ENCODE measurements at regions not wholly inside any gene's neighbourhood (a gene's known extent, or its start where the extent isn't known, plus 50 kb on each side); places are given as distances from the start of the nearest gene placed in this dataset.

DNA sequence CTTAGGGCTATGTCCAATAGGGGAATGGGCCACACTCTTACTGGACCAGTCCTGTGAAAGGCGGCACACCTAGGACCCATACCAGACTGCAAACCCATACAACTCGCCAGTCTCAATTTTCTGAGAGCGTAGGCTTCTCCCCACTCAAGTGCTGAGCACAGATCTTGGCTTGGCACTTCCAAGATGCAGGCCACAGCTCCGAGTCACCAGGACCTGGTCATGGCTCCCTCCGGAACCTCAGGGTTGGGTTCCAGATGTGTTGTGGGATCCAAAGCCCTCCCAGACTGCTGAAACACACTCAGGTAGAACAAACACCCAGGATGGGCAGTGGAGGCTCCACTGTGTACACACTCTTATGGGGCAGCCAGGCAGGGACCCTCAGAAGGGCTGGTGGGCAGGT lies 103.3 kb downstream of the TMEM144 start:
- H3K9me3 ChIP-seq (replicated peaks; ENCODE audit: control insufficient read depth, low read depth, low read length): no peaks in the 10 kb centered on the region
- H3K27me3 ChIP-seq (ENCODE audit: control insufficient read depth, insufficient read depth, low read length): no peaks in the 10 kb centered on the region
- no peak overlapping the region for H3K4me3 ChIP-seq (ENCODE audit: low read length)
- 94% methylated on average over 2 of the region's 5 CpGs for WGBS (ENCODE audit: insufficient coverage)
- no peaks in the 10 kb centered on the region for H3K4me1 ChIP-seq (ENCODE audit: control insufficient read depth, insufficient read depth, low read length)
- DNase-seq: no peak
- H3K36me3 ChIP-seq (ENCODE audit: control insufficient read depth, insufficient read depth, low read length): no peaks in the 10 kb centered on the region
- H3K27ac ChIP-seq (ENCODE audit: low read length): no peak overlapping the region

DNA sequence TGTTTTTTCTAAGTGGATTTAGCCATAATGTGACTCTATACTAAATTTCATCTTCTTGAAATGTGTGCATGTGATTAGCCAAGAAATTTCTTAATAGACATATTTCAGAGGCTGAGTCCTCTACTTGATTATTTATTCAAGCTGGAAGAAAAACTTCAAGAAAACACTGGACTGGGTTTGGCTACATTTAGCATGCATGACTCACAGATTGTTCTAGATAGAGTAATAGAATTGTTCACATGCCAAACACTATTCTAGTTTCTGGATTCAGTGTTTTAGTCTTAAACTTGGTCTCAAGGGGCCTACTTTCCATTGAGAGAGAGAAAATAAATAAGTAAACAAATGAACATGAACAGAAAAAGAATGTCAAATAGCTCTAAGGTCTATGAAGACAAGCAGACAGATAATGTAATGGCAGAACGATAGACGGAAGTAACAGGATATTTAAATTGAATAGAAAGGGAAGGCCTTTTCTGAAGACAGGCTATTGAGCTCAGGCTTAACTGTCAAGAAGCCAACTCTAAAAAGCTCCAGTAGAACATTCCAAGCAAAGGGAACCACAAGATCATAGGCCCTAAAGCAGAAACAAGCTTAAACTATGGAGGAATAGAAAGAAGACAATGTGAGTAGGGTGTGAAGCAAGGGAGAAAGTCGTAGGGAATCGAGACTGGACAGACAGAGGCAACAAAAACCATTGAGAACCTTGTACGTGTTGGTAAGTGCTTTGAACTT lies 104.6 kb downstream of the TMEM144 start:
- Histone ChIP-seq H3K27ac (ENCODE audit: low read length) (peak overlapping the region; percentile 17), H3K36me3 (ENCODE audit: control insufficient read depth, insufficient read depth, low read length) (no peaks in the 10 kb centered on the region), H3K4me3 (ENCODE audit: low read length) (no peak overlapping the region), H3K27me3 (ENCODE audit: control insufficient read depth, insufficient read depth, low read length) (no peaks in the 10 kb centered on the region), H3K9me3 (replicated peaks; ENCODE audit: control insufficient read depth, low read depth, low read length) (no peaks in the 10 kb centered on the region), H3K4me1 (ENCODE audit: control insufficient read depth, insufficient read depth, low read length) (no peaks in the 10 kb centered on the region)
- 42% methylated on average over 2 of the region's 5 CpGs for WGBS (ENCODE audit: insufficient coverage)
- DNase-seq: peak; percentile 88

DNA sequence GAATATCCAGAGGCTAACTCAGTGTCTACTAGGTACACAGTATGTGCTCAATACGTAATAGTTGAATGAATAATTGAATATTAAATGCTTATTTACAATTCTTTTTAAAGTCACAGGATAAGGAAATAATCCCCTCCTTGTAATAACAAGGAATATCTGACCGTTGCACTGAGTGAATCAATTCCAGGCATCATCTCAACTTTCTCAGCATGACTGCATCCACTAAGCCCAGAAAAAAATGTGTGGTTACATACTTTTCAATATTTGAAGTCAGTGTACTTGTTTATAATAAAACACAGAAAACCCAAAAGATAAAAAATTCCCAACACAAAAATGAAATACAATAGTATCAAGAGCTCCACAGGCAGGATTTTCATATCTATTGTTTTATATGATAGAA lies 105.4 kb downstream of the TMEM144 start:
- H3K4me1 ChIP-seq (ENCODE audit: control insufficient read depth, insufficient read depth, low read length): no peaks in the 10 kb centered on the region
- DNase-seq: peak; percentile 49
- no peak overlapping the region for H3K27ac ChIP-seq (ENCODE audit: low read length)
- no CpG with 5 or more reads among the region's 2 CpGs for WGBS (ENCODE audit: insufficient coverage)
- H3K4me3 ChIP-seq (ENCODE audit: low read length): no peak overlapping the region
- H3K9me3 ChIP-seq (replicated peaks; ENCODE audit: control insufficient read depth, low read depth, low read length): no peaks in the 10 kb centered on the region
- H3K27me3 ChIP-seq (ENCODE audit: control insufficient read depth, insufficient read depth, low read length): no peaks in the 10 kb centered on the region
- H3K36me3 ChIP-seq (ENCODE audit: control insufficient read depth, insufficient read depth, low read length): no peaks in the 10 kb centered on the region

DNA sequence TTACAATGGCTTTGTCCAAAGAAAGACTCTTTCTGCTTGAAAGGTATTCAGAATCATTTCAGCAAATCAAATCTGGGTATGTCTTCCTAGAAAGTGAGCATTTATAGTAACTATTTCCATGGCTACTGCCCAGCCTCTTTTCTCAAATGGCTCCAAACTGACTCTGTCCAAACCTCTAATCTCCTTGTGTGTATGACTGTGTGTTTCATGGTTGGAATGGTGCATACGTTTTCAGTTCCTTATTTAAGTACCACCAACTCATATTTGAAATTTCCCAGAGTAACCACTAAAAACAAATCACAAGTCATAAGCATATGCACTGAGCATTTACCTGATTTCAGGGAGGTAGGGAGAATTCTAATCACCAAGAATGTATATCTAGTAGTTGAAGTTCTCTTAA lies 106.0 kb downstream of the TMEM144 start:
- Histone ChIP-seq H3K27ac (ENCODE audit: low read length) (no peak overlapping the region), H3K27me3 (ENCODE audit: control insufficient read depth, insufficient read depth, low read length) (no peaks in the 10 kb centered on the region), H3K36me3 (ENCODE audit: control insufficient read depth, insufficient read depth, low read length) (no peaks in the 10 kb centered on the region), H3K4me3 (ENCODE audit: low read length) (no peak overlapping the region), H3K9me3 (replicated peaks; ENCODE audit: control insufficient read depth, low read depth, low read length) (no peaks in the 10 kb centered on the region), H3K4me1 (ENCODE audit: control insufficient read depth, insufficient read depth, low read length) (no peaks in the 10 kb centered on the region)
- DNase-seq: peak; percentile 34
- WGBS (ENCODE audit: insufficient coverage): no CpG with 5 or more reads among the region's 1 CpG

DNA sequence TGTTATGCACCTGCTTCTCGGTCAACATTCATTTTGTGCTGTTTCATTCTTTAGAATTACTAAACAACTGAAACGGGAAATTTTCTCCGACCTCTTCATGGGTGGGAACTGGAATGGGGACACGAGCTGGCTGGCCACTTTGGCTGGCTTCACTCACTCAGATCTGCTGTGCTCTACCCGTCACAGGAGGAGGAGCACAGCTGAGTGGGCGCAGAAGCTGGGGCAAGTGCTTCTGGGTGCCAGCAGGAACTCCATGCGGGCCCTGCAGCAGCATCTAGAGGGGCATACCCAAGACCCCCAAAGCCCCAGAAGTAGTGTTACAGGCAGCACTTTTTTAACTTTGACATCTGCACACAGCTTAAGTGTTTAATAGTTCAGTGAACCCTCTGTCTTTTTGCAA lies 109.6 kb downstream of the TMEM144 start:
- Histone ChIP-seq H3K4me1 (ENCODE audit: control insufficient read depth, insufficient read depth, low read length) (no peaks in the 10 kb centered on the region), H3K27ac (ENCODE audit: low read length) (no peak overlapping the region), H3K36me3 (ENCODE audit: control insufficient read depth, insufficient read depth, low read length) (no peaks in the 10 kb centered on the region), H3K4me3 (ENCODE audit: low read length) (no peak overlapping the region), H3K27me3 (ENCODE audit: control insufficient read depth, insufficient read depth, low read length) (no peaks in the 10 kb centered on the region), H3K9me3 (replicated peaks; ENCODE audit: control insufficient read depth, low read depth, low read length) (no peaks in the 10 kb centered on the region)
- WGBS (ENCODE audit: insufficient coverage): 95% methylated on average over 3 of the region's 7 CpGs
- DNase-seq: no peak

DNA sequence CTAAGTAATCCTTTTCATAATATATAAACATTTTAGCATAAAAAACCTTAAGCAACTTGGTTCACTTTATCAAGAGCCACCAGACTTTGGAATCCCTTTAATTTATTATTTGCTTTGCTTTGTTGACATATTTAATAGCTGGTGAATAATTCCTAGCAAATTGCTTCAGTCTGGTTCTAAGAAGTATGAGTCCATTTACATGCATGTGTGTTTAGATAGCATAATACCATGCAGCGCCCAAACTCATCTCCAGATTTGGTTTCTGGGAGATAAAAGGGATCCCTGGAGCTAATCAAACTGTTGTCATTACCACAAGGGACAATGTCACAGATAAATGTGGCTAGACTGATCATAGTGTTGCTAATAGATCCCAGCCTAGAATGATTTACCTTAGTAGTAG lies 111.8 kb downstream of the TMEM144 start:
- H3K9me3 ChIP-seq (replicated peaks; ENCODE audit: control insufficient read depth, low read depth, low read length): no peaks in the 10 kb centered on the region
- DNase-seq: no peak
- no peak overlapping the region for H3K27ac ChIP-seq (ENCODE audit: low read length)
- no peak overlapping the region for H3K4me3 ChIP-seq (ENCODE audit: low read length)
- WGBS (ENCODE audit: insufficient coverage): no CpG with 5 or more reads among the region's 1 CpG
- H3K27me3 ChIP-seq (ENCODE audit: control insufficient read depth, insufficient read depth, low read length): no peaks in the 10 kb centered on the region
- no peaks in the 10 kb centered on the region for H3K36me3 ChIP-seq (ENCODE audit: control insufficient read depth, insufficient read depth, low read length)
- no peaks in the 10 kb centered on the region for H3K4me1 ChIP-seq (ENCODE audit: control insufficient read depth, insufficient read depth, low read length)

DNA sequence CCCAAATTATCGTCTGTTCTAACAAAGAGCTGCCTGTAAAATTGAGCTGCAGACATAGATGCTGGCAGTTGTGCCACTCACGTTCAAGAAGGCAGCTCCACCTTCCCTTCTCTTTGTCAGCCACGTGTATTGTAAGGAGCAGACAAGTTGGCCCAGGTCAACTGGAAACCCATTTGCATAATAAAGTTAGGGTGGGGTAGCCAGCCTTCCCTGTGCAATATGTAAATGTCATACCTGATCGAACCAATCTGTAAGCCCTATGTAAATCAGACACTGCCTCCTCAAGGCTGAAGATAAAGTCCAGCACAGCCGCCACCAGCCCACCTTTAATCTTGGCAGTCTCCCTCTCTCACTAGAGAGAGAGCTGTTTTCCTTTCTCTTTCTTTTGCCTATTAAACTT lies 117.2 kb downstream of the TMEM144 start:
- H3K9me3 ChIP-seq (replicated peaks; ENCODE audit: control insufficient read depth, low read depth, low read length): no peaks in the 10 kb centered on the region
- no peaks in the 10 kb centered on the region for H3K27me3 ChIP-seq (ENCODE audit: control insufficient read depth, insufficient read depth, low read length)
- H3K36me3 ChIP-seq (ENCODE audit: control insufficient read depth, insufficient read depth, low read length): no peaks in the 10 kb centered on the region
- H3K4me3 ChIP-seq (ENCODE audit: low read length): no peak overlapping the region
- H3K4me1 ChIP-seq (ENCODE audit: control insufficient read depth, insufficient read depth, low read length): no peaks in the 10 kb centered on the region
- DNase-seq: no peak
- H3K27ac ChIP-seq (ENCODE audit: low read length): no peak overlapping the region
- WGBS (ENCODE audit: insufficient coverage): 55% methylated on average over 2 of the region's 5 CpGs

DNA sequence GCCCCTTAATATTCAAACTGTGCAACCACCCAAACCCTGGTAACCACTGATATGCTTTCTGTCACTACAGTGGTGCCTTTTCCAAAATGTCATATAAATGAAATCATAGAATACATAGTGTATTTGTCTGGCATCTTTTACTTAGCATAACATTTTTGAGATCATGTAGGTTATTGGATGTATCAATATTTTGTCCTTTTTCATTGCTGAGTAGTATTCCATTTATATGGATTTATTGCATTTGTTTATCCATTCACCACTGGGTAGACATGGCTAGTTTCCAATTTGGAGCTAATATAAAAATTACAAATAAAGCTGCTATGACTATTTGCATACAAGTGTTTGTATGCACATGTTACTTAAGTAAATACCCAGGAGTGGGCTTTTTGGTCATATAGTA lies 121.6 kb downstream of the TMEM144 start:
- Histone ChIP-seq H3K9me3 (replicated peaks; ENCODE audit: control insufficient read depth, low read depth, low read length) (no peaks in the 10 kb centered on the region), H3K36me3 (ENCODE audit: control insufficient read depth, insufficient read depth, low read length) (no peaks in the 10 kb centered on the region), H3K4me3 (ENCODE audit: low read length) (no peak overlapping the region), H3K27ac (ENCODE audit: low read length) (no peak overlapping the region), H3K27me3 (ENCODE audit: control insufficient read depth, insufficient read depth, low read length) (no peaks in the 10 kb centered on the region), H3K4me1 (ENCODE audit: control insufficient read depth, insufficient read depth, low read length) (no peaks in the 10 kb centered on the region)
- no peak for DNase-seq

DNA sequence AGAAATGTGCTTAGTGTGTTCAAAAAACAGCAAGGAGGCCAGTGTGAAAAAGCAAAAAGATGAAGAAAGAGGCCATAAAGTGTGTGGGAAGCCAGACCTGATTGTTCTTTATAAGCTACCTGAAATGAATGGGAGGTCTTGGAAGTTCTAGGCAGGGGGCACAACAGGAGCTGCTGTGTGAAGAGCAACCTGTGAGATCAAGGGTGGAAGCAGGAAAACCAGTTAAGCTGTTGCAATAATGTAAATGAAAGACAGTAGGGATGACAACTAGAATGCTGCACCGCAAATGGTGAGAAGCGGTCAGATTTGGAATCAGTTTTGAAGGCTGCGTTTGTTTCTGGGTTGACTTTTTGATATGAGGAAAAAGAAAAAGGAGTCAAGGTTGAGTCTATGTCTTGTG lies 123.5 kb downstream of the TMEM144 start:
- H3K36me3 ChIP-seq (ENCODE audit: control insufficient read depth, insufficient read depth, low read length): no peaks in the 10 kb centered on the region
- no peaks in the 10 kb centered on the region for H3K4me1 ChIP-seq (ENCODE audit: control insufficient read depth, insufficient read depth, low read length)
- no peak for DNase-seq
- no peak overlapping the region for H3K4me3 ChIP-seq (ENCODE audit: low read length)
- no peak overlapping the region for H3K27ac ChIP-seq (ENCODE audit: low read length)
- no peaks in the 10 kb centered on the region for H3K9me3 ChIP-seq (replicated peaks; ENCODE audit: control insufficient read depth, low read depth, low read length)
- WGBS (ENCODE audit: insufficient coverage): 75% methylated on average over 2 of the region's 3 CpGs
- no peaks in the 10 kb centered on the region for H3K27me3 ChIP-seq (ENCODE audit: control insufficient read depth, insufficient read depth, low read length)

DNA sequence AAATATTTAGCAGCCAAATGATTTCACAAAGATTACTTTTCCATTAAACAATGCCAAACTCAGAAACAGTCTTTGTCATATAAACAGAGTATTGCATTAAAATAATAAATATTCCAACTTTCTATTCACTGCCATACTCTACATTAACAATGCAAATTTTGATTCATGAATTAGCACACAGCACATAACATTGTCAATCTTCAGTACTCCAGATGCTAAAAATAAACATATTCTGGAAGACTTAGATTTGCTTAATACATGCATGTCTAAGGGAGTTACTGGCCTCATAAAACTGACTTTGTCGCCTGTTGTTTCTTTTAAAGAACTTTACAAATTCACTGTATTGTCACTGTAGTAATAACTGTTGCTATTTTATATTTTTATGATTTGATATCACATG lies 131.6 kb downstream of the TMEM144 start:
- no peaks in the 10 kb centered on the region for H3K36me3 ChIP-seq (ENCODE audit: control insufficient read depth, insufficient read depth, low read length)
- DNase-seq: no peak
- H3K27ac ChIP-seq (ENCODE audit: low read length): no peak overlapping the region
- no peaks in the 10 kb centered on the region for H3K9me3 ChIP-seq (replicated peaks; ENCODE audit: control insufficient read depth, low read depth, low read length)
- H3K4me1 ChIP-seq (ENCODE audit: control insufficient read depth, insufficient read depth, low read length): no peaks in the 10 kb centered on the region
- no peaks in the 10 kb centered on the region for H3K27me3 ChIP-seq (ENCODE audit: control insufficient read depth, insufficient read depth, low read length)
- no peak overlapping the region for H3K4me3 ChIP-seq (ENCODE audit: low read length)
- WGBS (ENCODE audit: insufficient coverage): no CpG with 5 or more reads among the region's 1 CpG

DNA sequence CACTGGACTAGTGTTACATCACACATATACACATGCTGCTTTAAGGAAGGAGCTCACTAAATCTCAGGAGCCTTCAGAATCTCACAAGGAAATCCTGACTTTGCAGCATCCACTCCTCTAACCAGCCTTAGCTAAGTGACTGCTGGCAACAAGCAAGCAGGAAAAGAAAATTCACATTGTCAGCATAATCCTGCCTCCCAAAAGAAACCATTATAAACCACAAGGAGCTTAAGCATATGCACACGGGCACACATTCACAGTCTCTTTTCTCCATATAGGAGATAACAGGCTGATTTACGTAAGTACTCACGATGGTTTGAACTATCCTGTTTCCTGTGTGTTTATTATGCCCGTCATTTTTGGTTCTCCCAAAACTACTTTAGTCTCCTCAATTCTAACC lies 136.3 kb downstream of the TMEM144 start:
- WGBS (ENCODE audit: insufficient coverage): no CpG with 5 or more reads among the region's 4 CpGs
- H3K4me1 ChIP-seq (ENCODE audit: control insufficient read depth, insufficient read depth, low read length): no peaks in the 10 kb centered on the region
- H3K27me3 ChIP-seq (ENCODE audit: control insufficient read depth, insufficient read depth, low read length): no peaks in the 10 kb centered on the region
- no peaks in the 10 kb centered on the region for H3K36me3 ChIP-seq (ENCODE audit: control insufficient read depth, insufficient read depth, low read length)
- H3K27ac ChIP-seq (ENCODE audit: low read length): no peak overlapping the region
- no peaks in the 10 kb centered on the region for H3K9me3 ChIP-seq (replicated peaks; ENCODE audit: control insufficient read depth, low read depth, low read length)
- DNase-seq: no peak
- no peak overlapping the region for H3K4me3 ChIP-seq (ENCODE audit: low read length)

Measured in muscle of leg (tissue), 3 donors.